Peyer's patch (tissue), 4 donors: ENCODE measurements at regions not wholly inside any gene's neighbourhood (a gene's known extent, or its start where the extent isn't known, plus 50 kb on each side); places are given as distances from the start of the nearest gene placed in this dataset.

ENCODE experiments used
- POLR2A ChIP-seq, 2 donors: fragments of 450-650 bp; IDR thresholded peaks; one replicate each; pipeline ENCODE4 v1.5.1; 2017; ENCODE audit warnings: antibody characterized with exemption in 2 of 2, mild to moderate bottlenecking in 2 of 2, moderate library complexity in 2 of 2
- TF ChIP-seq, protein P1 (sequence below), 6 experiments: fragments of 450-650 bp in 4 of 6; fragments of 200-600 bp in 2 of 6; sonication (generic) in 1 of 6; IDR thresholded peaks; one replicate each; pipeline ENCODE4 v1.5.1; 2017 to 2019; ENCODE audit warnings: antibody characterized with exemption in 6 of 6, mild to moderate bottlenecking in 3 of 6, moderate library complexity in 1 of 6

DNA sequence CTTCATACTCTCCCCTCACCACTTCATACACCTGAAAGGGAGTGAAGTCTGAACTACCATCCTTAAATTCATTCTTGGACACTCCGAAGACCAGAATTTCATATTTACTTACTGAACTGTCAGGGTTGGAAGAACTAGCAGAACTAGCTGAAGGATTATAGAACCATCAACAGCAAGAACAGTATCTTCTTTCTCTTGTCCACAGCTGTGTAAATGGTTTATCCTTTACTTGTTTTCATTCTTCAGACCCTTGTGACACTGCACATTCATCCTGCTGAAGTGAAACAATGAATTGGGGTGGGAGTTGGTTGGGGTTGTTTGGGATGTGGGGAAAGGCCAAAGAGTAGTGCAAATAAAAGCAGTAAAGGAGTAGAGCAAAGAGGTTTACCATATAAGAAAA is 350.9 kb downstream of the ZIC1 start:
- TF ChIP-seq, protein P1, sequence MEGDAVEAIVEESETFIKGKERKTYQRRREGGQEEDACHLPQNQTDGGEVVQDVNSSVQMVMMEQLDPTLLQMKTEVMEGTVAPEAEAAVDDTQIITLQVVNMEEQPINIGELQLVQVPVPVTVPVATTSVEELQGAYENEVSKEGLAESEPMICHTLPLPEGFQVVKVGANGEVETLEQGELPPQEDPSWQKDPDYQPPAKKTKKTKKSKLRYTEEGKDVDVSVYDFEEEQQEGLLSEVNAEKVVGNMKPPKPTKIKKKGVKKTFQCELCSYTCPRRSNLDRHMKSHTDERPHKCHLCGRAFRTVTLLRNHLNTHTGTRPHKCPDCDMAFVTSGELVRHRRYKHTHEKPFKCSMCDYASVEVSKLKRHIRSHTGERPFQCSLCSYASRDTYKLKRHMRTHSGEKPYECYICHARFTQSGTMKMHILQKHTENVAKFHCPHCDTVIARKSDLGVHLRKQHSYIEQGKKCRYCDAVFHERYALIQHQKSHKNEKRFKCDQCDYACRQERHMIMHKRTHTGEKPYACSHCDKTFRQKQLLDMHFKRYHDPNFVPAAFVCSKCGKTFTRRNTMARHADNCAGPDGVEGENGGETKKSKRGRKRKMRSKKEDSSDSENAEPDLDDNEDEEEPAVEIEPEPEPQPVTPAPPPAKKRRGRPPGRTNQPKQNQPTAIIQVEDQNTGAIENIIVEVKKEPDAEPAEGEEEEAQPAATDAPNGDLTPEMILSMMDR (IDR thresholded peaks at IDR 0.05) = no peak
- no peak for TF ChIP-seq POLR2A (IDR thresholded peaks at IDR 0.05)
